Neural cell (in vitro differentiated cells): ENCODE measurements at regions not wholly inside any gene's neighbourhood (a gene's known extent, or its start where the extent isn't known, plus 50 kb on each side); places are given as distances from the start of the nearest gene placed in this dataset.

Experiments
- EZH2 ChIP-seq: fragments of 200-600, 300-800 bp; shearing (Covaris generic), sonication (generic); IDR thresholded peaks from 2 replicates; pipeline ENCODE4 v1.6.1; 2014; ENCODE audit warnings: antibody characterized with exemption, low read length, borderline replicate concordance, mild to moderate bottlenecking; ENCODE audit not compliant: insufficient read depth, poor library complexity, severe bottlenecking
- POLR2AphosphoS5 ChIP-seq: IDR thresholded peaks from 2 replicates; pipeline ENCODE4 v1.6.1; 2012
- TF ChIP-seq, protein P1 (sequence below): fragments of 450-650 bp; IDR thresholded peaks from 2 replicates; pipeline ENCODE4 v1.5.1; 2014; ENCODE audit warnings: antibody characterized with exemption, mild to moderate bottlenecking, moderate library complexity; ENCODE audit not compliant: poor library complexity, severe bottlenecking

DNA sequence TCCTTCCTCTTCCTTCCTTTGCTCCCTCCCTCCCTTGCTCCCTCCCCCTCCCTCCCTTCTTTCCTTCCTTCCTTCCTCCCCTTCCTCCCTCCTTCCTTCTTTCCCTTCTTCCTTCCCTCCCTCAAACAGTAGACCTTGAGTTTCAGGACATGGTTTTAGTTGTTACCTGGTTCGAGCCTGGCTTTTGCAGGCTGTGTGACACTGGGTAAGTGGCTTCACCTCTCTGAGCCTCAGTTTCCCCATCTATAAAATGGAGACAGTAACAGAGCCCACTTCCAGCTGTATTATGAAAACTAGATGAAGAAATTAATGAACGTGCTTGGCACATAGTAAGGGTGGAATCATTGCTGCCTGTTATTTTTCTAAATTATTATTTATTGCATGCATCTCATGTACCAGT, 171.0 kb upstream of the LHX5 start:
- TF ChIP-seq EZH2 (no peak), POLR2AphosphoS5 (no peak)
- TF ChIP-seq, protein P1, sequence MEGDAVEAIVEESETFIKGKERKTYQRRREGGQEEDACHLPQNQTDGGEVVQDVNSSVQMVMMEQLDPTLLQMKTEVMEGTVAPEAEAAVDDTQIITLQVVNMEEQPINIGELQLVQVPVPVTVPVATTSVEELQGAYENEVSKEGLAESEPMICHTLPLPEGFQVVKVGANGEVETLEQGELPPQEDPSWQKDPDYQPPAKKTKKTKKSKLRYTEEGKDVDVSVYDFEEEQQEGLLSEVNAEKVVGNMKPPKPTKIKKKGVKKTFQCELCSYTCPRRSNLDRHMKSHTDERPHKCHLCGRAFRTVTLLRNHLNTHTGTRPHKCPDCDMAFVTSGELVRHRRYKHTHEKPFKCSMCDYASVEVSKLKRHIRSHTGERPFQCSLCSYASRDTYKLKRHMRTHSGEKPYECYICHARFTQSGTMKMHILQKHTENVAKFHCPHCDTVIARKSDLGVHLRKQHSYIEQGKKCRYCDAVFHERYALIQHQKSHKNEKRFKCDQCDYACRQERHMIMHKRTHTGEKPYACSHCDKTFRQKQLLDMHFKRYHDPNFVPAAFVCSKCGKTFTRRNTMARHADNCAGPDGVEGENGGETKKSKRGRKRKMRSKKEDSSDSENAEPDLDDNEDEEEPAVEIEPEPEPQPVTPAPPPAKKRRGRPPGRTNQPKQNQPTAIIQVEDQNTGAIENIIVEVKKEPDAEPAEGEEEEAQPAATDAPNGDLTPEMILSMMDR, result no peak
